Smooth muscle cell (in vitro differentiated cells): ENCODE measurements at regions not wholly inside any gene's neighbourhood (a gene's known extent, or its start where the extent isn't known, plus 50 kb on each side); places are given as distances from the start of the nearest gene placed in this dataset.

Experiments used
- DNase-seq: peaks from one replicate; lab custom pipeline; 2025; ENCODE audit not compliant: unreplicated experiment; lab: John Stamatoyannopoulos, UW
- H2AFZ ChIP-seq: fragments of 200-600 bp; sonication (generic); 2 replicates; pipeline ENCODE4 v1.6.0; 2016; ENCODE audit warnings: antibody characterized with exemption, low read depth, mild to moderate bottlenecking
- H3F3A ChIP-seq: fragments of 200-600 bp; sonication (generic); 2 replicates; pipeline ENCODE4 v1.6.0; 2017; ENCODE audit warnings: antibody characterized with exemption, low read depth
- H3K27ac ChIP-seq: fragments of 200-600 bp; sonication (generic); 2 replicates; pipeline ENCODE4 v1.5.1; 2016; ENCODE audit warnings: low read depth, mild to moderate bottlenecking
- H3K27me3 ChIP-seq: fragments of 200-600 bp; sonication (generic); 2 replicates; pipeline ENCODE4 v1.6.1; 2016; ENCODE audit warnings: low read depth, mild to moderate bottlenecking
- H3K36me3 ChIP-seq: fragments of 200-600 bp; sonication (generic); 2 replicates; pipeline ENCODE4 v1.5.1; 2016; ENCODE audit warnings: low read depth
- H3K4me1 ChIP-seq: fragments of 200-600 bp; sonication (generic); 2 replicates; pipeline ENCODE4 v1.5.1; 2016; ENCODE audit warnings: low read depth
- H3K4me2 ChIP-seq: fragments of 200-600 bp; sonication (generic); 2 replicates; pipeline ENCODE4 v1.6.0; 2016; ENCODE audit warnings: mild to moderate bottlenecking
- H3K4me3 ChIP-seq: fragments of 200-600 bp; sonication (generic); 2 replicates; pipeline ENCODE4 v1.5.1; 2016; ENCODE audit warnings: mild to moderate bottlenecking
- H3K79me2 ChIP-seq: fragments of 200-600 bp; sonication (generic); 2 replicates; pipeline ENCODE4 v1.6.0; 2016; ENCODE audit warnings: low read depth, mild to moderate bottlenecking
- H3K9ac ChIP-seq: fragments of 200-600 bp; sonication (generic); 2 replicates; pipeline ENCODE4 v1.6.0; 2016; ENCODE audit warnings: low read depth
- H3K9me3 ChIP-seq: fragments of 200-600 bp; sonication (generic); replicated peaks from 2 replicates; pipeline ENCODE4 v1.5.1; 2016; ENCODE audit warnings: low read depth
- H4K20me1 ChIP-seq: fragments of 200-600 bp; sonication (generic); 2 replicates; pipeline ENCODE4 v1.6.0; 2016; ENCODE audit warnings: low read depth
- CTCF ChIP-seq: fragments of 200-600 bp; sonication (generic); IDR thresholded peaks from 2 replicates; pipeline ENCODE4 v1.5.1; 2017; ENCODE audit warnings: borderline replicate concordance, mild to moderate bottlenecking, antibody characterized with exemption; ENCODE audit not compliant: insufficient read depth, poor library complexity, severe bottlenecking
- WGBS: methylation state at CpG from one replicate; pipeline ENCODE4 v1.1.7; 2016; ENCODE audit warnings: low lambda C conversion rate; 5-methylcytosine and 5-hydroxymethylcytosine counted together

- no peak overlapping the region for H3K9ac ChIP-seq
- no peaks in the 10 kb centered on the region for H3K9me3 ChIP-seq
- H3K4me3 ChIP-seq: no peak overlapping the region
- H3K4me2 ChIP-seq: no peak overlapping the region
- no peak for TF ChIP-seq CTCF
- H4K20me1 ChIP-seq: no peaks in the 10 kb centered on the region
- H2AFZ ChIP-seq: no peak overlapping the region
- H3K4me1 ChIP-seq: no peaks in the 10 kb centered on the region
- 66% methylated on average over 14 of the region's 14 CpGs for WGBS
- H3K27me3 ChIP-seq: no peaks in the 10 kb centered on the region
- H3K79me2 ChIP-seq: no peaks in the 10 kb centered on the region
- no peaks in the 10 kb centered on the region for H3F3A ChIP-seq
- no peak for DNase-seq
- H3K36me3 ChIP-seq: no peaks in the 10 kb centered on the region
- H3K27ac ChIP-seq: no peak overlapping the region
Measured at GRCh38 chr21:43294194-43294902, 125.5 kb downstream of the CRYAA start.

- TF ChIP-seq CTCF: no peak
- 83% methylated on average over 2 of the region's 2 CpGs for WGBS
- Histone ChIP-seq H3K79me2 (no peaks in the 10 kb centered on the region), H3K4me1 (no peaks in the 10 kb centered on the region), H3K9me3 (no peaks in the 10 kb centered on the region), H3K4me2 (no peak overlapping the region), H3K27ac (no peak overlapping the region), H3K27me3 (no peaks in the 10 kb centered on the region), H3K9ac (no peak overlapping the region), H3K36me3 (no peaks in the 10 kb centered on the region), H4K20me1 (no peaks in the 10 kb centered on the region), H3K4me3 (no peak overlapping the region), H3F3A (no peaks in the 10 kb centered on the region), H2AFZ (no peak overlapping the region)
- no peak for DNase-seq
Measured at GRCh38 chr21:43292866-43293142, 124.0 kb downstream of the CRYAA start.

- no peak for TF ChIP-seq CTCF
- H3F3A ChIP-seq: no peaks in the 10 kb centered on the region
- no peaks in the 10 kb centered on the region for H4K20me1 ChIP-seq
- no peaks in the 10 kb centered on the region for H3K4me1 ChIP-seq
- no peaks in the 10 kb centered on the region for H3K9me3 ChIP-seq
- no peak overlapping the region for H3K27ac ChIP-seq
- H3K4me2 ChIP-seq: no peak overlapping the region
- H3K27me3 ChIP-seq: no peaks in the 10 kb centered on the region
- H3K4me3 ChIP-seq: no peak overlapping the region
- H3K36me3 ChIP-seq: no peaks in the 10 kb centered on the region
- H3K9ac ChIP-seq: no peak overlapping the region
- H3K79me2 ChIP-seq: no peaks in the 10 kb centered on the region
- H2AFZ ChIP-seq: no peak overlapping the region
- DNase-seq: no peak
- 93% methylated on average over 23 of the region's 23 CpGs for WGBS
Measured at GRCh38 chr21:43292041-43292865, 123.4 kb downstream of the CRYAA start.
